LNCAP (cell line): ENCODE measurements at regions not wholly inside any gene's neighbourhood (a gene's known extent, or its start where the extent isn't known, plus 50 kb on each side); places are given as distances from the start of the nearest gene placed in this dataset.

Experiments used
- CTCF ChIP-seq: fragments of 450-650 bp; IDR thresholded peaks from 2 replicates; pipeline ENCODE4 v1.5.1; 2017; ENCODE audit warnings: mild to moderate bottlenecking

- no peak for TF ChIP-seq CTCF
Observed at GRCh38 chr5:92927291-92927778, 653.7 kb downstream of the NR2F1-AS1 start.

GRCh38 chr5:92923885-92924284 lies 657.1 kb downstream of the NR2F1-AS1 start:
- TF ChIP-seq CTCF: no peak

GRCh38 chr5:92922231-92922967 lies 658.6 kb downstream of the NR2F1-AS1 start:
- no peak for TF ChIP-seq CTCF

GRCh38 chr5:92917044-92917443 lies 664.0 kb downstream of the NR2F1-AS1 start:
- no peak for TF ChIP-seq CTCF

GRCh38 chr5:92916036-92916435 lies 665.0 kb downstream of the NR2F1-AS1 start:
- TF ChIP-seq CTCF: peak; percentile 76

- TF ChIP-seq CTCF: no peak
Observed at GRCh38 chr5:92912283-92912682, 668.7 kb downstream of the NR2F1-AS1 start.

- TF ChIP-seq CTCF: no peak
Observed at GRCh38 chr5:92911851-92912250, 669.2 kb downstream of the NR2F1-AS1 start.
